ENCODE measurements at regions not wholly inside any gene's neighbourhood (a gene's known extent, or its start where the extent isn't known, plus 50 kb on each side); places are given as distances from the start of the nearest gene placed in this dataset.
A peak's percentile ranks its signal among the peaks of the same experiment; 100 is the strongest.

GRCh38 chr7:89796481-89796880 lies 357.8 kb upstream of the STEAP1 start:
- H3K4me3 ChIP-seq, result no peak overlapping the region
- no peak for ATAC-seq

DNA sequence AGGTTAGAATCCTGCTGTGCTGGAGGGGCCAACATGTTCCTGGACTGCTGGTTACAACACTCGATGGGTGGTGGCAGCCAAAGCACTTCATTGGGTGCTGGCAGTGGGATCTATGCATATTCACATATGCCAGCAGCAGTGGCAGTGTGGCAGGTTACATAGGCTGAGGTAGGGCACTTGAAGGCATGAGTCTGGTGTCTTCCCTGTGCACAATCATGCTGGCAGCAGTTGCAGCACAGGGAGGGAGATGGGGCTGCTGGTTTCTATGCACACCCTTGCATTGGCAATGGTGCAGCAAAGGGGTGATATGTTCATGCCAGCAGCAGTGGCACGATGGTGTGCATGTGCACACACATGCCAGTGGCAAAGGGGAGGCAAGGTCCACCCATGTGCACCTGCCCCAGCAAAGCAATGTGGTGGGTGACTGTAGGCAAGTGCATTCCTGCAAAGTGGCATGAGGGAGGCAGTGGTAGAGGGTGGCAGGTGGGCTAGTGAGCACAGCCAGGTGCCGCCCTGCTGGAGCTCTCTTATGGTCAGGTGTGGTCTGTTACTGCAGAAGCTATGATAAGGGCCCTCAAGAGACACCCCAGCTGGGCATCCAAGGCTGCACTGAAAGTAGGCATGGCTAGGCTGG lies 356.2 kb upstream of the STEAP1 start:
- ATAC-seq (peak in 1 of 4 donors; percentile 17), DNase-seq (no peak)
- intact Hi-C loops (cut with DNase I), result no loop called here
- Histone ChIP-seq H3K27ac (no peak overlapping the region), H3K36me3 (no peaks in the 10 kb centered on the region), H3K4me3 (no peak overlapping the region), H3K9me3 (no peaks in the 10 kb centered on the region), H3K4me1 (no peaks in the 10 kb centered on the region), H3K27me3 (no peaks in the 10 kb centered on the region)
- TF ChIP-seq POLR2A (IDR thresholded peaks at IDR 0.05) (no peak), CTCF (IDR thresholded peaks at IDR 0.05) (no peak)
- 40% methylated on average over 1 of the region's 3 CpGs for WGBS (ENCODE audit: insufficient coverage, low coverage, low lambda C conversion rate, missing lambda C conversion rate)

More at GRCh38 chr7:89796481-89796880, 357.8 kb upstream of the STEAP1 start:
- TF ChIP-seq POLR2A (IDR thresholded peaks at IDR 0.05) (no peak), CTCF (IDR thresholded peaks at IDR 0.05) (no peak)
- WGBS (ENCODE audit: insufficient coverage, low coverage, low lambda C conversion rate, missing lambda C conversion rate), result 54% methylated on average over 2 of the region's 2 CpGs
- Histone ChIP-seq H3K27ac (no peak overlapping the region), H3K9me3 (no peaks in the 10 kb centered on the region), H3K4me1 (no peaks in the 10 kb centered on the region), H3K27me3 (no peaks in the 10 kb centered on the region), H3K36me3 (no peaks in the 10 kb centered on the region)
- intact Hi-C loops (cut with DNase I), result no loop called here
- no peak for DNase-seq

GRCh38 chr7:89798599-89798996 lies 355.7 kb upstream of the STEAP1 start:
- no peak for DNase-seq
- TF ChIP-seq CTCF (IDR thresholded peaks at IDR 0.05) (no peak), POLR2A (IDR thresholded peaks at IDR 0.05) (no peak)
- Histone ChIP-seq H3K4me3 (no peak overlapping the region), H3K36me3 (no peaks in the 10 kb centered on the region), H3K4me1 (no peaks in the 10 kb centered on the region), H3K27me3 (no peaks in the 10 kb centered on the region), H3K9me3 (no peaks in the 10 kb centered on the region), H3K27ac (no peak overlapping the region)
- intact Hi-C loops (cut with DNase I), result no loop called here
- peak in 1 of 4 donors; percentile 42 for ATAC-seq
- WGBS (ENCODE audit: insufficient coverage, low coverage, low lambda C conversion rate, missing lambda C conversion rate), result no CpG with 5 or more reads among the region's 2 CpGs

GRCh38 chr7:89800761-89801160 lies 353.5 kb upstream of the STEAP1 start:
- intact Hi-C loops (cut with DNase I), result no loop called here
- no peak overlapping the region for H3K4me3 ChIP-seq
- no peak overlapping the region for H3K27ac ChIP-seq
- H3K27me3 ChIP-seq, result no peaks in the 10 kb centered on the region
- DNase-seq (no peak), ATAC-seq (no peak)
- no peaks in the 10 kb centered on the region for H3K36me3 ChIP-seq
- WGBS (ENCODE audit: insufficient coverage, low coverage, low lambda C conversion rate, missing lambda C conversion rate), result 55% methylated on average over 2 of the region's 2 CpGs
- peaks cover 0 to 4% (median 0%) of the 10 kb centered on the region in 4 donors for H3K9me3 ChIP-seq
- H3K4me1 ChIP-seq, result no peaks in the 10 kb centered on the region
- TF ChIP-seq POLR2A (IDR thresholded peaks at IDR 0.05), result no peak
- no peak for TF ChIP-seq CTCF (IDR thresholded peaks at IDR 0.05)

Data from right lobe of liver (tissue), 6 donors.